GM19324 (cell line): ENCODE measurements at regions not wholly inside any gene's neighbourhood (a gene's known extent, or its start where the extent isn't known, plus 50 kb on each side); places are given as distances from the start of the nearest gene placed in this dataset.
"Not testable (repeated sequence)": the region's sequence is repeated elsewhere in the genome, so short reads cannot be mapped to it uniquely, and the experiment has no call there.

Experiments
- ATAC-seq: cut with Tn5 transposase; IDR thresholded peaks from one replicate; pipeline ENCODE4 v1.9.1; 2021; ENCODE audit warnings: mild to moderate bottlenecking, moderate library complexity; ENCODE audit not compliant: unreplicated experiment, low FRiP score

- no peak for ATAC-seq
These were observed 1570.0 kb upstream of the DEFB115 start for GRCh38 chr20:29687438-29687837.

- no peak for ATAC-seq
These were observed 1567.8 kb upstream of the DEFB115 start for GRCh38 chr20:29689411-29690225.

DNA sequence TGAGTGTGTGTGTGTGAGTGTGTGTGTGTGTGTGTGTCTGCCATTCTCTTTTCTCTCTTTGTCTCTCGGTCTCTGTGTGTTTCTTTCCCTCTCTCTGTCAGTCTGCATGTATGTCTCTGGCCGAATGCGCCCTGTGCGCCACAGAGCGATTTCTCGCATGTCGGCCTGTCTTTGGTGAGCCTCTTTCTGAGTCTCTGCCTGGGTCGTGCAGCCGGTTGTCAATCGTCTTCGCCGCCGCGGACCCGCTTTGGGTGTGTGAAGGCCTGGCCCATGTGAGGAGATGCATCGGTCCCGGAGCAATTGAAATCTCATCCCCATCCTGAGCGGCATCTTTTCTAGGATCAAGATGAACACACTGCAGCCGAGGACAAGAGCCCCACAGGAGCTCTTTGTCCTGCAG, 1567.2 kb upstream of the DEFB115 start:
- ATAC-seq, result no peak

- no peak for ATAC-seq
These were observed 1516.9 kb upstream of the DEFB115 start for GRCh38 chr20:29740601-29740950.

GRCh38 chr20:29740951-29741593, 1516.4 kb upstream of the DEFB115 start:
- ATAC-seq, result no peak

- no peak for ATAC-seq
These were observed 1515.9 kb upstream of the DEFB115 start for GRCh38 chr20:29741594-29741893.

DNA sequence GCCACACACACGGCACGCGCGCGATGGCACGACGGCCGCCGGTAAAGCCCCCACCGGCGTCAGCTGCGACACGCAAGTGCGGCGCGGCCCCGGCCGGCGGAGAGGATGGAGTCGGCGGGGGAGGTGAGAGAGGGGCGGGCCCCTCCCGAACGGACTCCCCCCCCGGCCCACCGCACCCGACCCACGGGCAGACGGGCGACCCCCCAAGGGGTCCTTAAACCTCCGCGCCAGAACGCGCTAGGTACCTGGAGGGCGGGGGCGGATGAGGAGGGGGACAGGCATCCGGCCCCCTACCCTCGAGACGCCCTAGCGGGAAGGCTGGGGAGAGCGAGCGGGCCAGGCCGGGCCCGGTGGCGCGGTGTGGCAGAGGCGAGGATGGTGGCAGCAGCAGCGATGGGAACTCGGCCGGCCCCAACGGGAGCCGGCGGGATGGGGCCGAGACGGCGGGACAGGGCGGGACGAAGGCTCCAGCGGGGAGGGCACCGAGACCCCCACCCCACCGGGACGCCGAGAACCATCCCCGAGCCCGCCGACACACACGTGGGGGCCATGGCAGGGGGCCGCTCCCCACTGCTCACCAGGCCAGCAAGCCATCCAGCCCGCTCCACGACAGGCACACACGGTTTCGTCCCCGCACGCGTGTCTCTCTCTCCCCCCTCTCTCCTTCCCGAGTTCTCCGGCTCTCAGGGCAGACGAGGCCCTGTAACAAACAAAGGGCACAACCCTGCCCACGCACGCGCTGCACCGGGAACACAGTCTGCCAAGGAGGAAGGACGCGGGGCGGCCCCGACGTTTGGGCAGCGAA, 1515.4 kb upstream of the DEFB115 start:
- ATAC-seq, result no peak

- ATAC-seq, result no peak
These were observed 1514.8 kb upstream of the DEFB115 start for GRCh38 chr20:29742699-29743100.

GRCh38 chr20:29743101-29743931, 1514.1 kb upstream of the DEFB115 start:
- ATAC-seq, result no peak

GRCh38 chr20:29744071-29744470, 1513.4 kb upstream of the DEFB115 start:
- no peak for ATAC-seq

- not testable (repeated sequence) for ATAC-seq
These were observed 1511.8 kb upstream of the DEFB115 start for GRCh38 chr20:29745534-29746245.

GRCh38 chr20:29750268-29750899, 1507.1 kb upstream of the DEFB115 start:
- no peak for ATAC-seq

DNA sequence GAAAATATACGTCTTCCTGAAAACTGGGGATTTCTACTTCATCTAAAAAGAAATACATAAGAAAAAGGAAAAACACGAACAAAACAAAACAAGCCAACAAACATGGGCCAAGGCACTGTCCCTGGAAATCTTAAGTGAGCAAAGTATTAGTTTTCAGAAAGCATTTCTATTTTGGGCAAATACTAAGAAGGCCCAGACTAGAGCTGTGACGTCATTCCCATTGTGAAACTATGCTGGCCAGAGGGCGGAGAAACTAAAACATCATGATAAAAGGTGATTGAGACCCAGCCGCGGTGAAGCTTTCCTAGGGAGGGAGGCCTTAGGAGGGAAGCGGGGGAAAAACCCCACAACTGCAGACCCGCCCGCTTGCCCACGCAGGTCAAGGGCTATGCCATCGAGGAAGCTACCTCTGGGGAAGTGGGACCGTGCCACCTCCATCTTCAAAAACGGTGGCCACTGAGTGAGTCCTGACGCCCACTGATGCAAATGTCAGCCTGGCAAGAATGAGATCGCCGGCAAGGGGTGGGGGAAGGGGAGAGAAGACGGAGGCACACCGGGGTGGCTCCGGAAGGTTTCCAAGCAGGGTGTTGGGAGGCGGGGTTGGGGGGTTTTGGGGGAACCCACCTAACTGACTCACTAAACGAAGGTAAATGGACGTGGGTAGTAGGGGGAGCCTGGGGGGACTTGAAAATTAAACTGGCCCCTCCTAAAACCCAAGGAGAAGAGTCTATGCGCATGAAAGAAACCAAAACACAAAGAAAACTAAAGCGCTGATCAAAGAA, 1504.6 kb upstream of the DEFB115 start:
- ATAC-seq, result not testable (repeated sequence)

DNA sequence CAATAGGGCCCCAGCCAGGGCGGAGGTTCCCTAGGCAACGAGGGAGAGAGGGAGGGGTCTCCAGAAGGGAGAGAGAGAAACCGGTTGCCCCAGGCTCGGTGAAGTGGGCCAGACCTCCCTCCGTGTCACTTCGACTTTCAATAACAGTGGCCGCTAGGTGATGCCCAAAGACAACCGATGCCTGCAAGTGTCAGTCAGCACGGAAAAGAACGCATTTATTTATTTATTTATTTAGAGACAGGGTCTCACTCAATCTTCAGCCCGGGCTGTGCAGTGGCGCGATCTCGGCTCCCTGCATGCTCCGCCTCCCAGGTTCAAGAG, 1504.1 kb upstream of the DEFB115 start:
- not testable (repeated sequence) for ATAC-seq

DNA sequence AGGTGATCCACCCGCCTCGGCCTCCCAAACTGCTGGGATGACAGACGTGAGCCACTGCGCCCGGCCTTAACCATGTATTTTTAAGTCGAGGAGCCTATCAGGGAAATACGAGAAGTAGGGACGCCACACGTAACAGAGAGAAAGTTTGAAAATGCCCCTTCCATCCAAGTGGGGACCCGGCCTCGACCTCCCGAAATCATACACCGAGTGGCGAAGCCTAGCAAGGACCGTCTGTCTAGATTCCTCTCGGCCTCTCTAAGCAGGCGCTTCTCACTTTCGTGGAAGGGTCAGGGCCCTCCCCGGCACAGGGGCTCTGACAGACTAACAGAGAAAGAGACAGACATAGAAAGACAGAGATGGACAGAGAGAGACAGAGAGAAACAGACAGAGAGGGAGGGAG, 1503.6 kb upstream of the DEFB115 start:
- ATAC-seq, result not testable (repeated sequence)

DNA sequence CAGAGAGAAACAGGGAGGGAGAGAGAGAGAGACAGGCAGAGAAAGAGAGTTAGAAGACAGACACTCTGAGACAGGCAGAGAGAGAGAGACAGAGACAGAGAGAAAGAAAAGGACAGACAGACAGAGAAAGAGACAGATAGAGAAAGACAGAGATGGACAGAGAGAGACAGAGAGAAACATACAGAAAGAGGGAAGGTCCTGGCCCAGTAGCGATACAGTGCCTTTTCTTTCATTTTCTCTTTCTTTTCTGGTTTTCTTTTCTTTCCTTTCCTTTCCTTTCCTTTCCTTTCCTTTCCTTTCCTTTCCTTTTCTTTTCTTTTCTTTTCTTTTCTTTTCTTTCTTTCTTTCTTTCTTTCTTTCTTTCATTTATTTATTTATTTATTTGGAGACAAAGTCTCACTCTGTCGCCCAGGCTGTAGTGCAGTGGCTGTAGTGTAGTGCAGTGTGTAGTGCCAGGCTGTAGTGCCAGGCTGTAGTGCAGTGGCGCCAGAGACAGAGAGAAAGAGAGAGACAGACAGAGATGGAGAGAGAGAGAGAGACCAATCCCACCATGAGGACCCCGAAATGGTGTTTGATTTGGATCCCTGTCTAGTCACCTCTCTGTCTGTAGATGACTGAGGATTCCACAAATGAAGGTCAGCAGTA, 1501.5 kb upstream of the DEFB115 start:
- ATAC-seq, result not testable (repeated sequence)

GRCh38 chr20:29756664-29757063, 1500.8 kb upstream of the DEFB115 start:
- ATAC-seq, result no peak

GRCh38 chr20:29761621-29762385, 1495.7 kb upstream of the DEFB115 start:
- not testable (repeated sequence) for ATAC-seq
